Stimulated activated CD8-positive, alpha-beta memory T cell treated with anti-CD3 and anti-CD28 coated beads, Interleukin-2, amount 100 ng/mL, for 48 hours (primary cell): ENCODE measurements at regions not wholly inside any gene's neighbourhood (a gene's known extent, or its start where the extent isn't known, plus 50 kb on each side); places are given as distances from the start of the nearest gene placed in this dataset.
"Not testable (repeated sequence)": the region's sequence is repeated elsewhere in the genome, so short reads cannot be mapped to it uniquely, and the experiment has no call there.

Experiments
- DNase-seq, 2 donors: peaks; one replicate each; pipeline ENCODE4 v3.0.0-alpha.2; 2020; ENCODE audit warnings: low read depth in 2 of 2

DNA sequence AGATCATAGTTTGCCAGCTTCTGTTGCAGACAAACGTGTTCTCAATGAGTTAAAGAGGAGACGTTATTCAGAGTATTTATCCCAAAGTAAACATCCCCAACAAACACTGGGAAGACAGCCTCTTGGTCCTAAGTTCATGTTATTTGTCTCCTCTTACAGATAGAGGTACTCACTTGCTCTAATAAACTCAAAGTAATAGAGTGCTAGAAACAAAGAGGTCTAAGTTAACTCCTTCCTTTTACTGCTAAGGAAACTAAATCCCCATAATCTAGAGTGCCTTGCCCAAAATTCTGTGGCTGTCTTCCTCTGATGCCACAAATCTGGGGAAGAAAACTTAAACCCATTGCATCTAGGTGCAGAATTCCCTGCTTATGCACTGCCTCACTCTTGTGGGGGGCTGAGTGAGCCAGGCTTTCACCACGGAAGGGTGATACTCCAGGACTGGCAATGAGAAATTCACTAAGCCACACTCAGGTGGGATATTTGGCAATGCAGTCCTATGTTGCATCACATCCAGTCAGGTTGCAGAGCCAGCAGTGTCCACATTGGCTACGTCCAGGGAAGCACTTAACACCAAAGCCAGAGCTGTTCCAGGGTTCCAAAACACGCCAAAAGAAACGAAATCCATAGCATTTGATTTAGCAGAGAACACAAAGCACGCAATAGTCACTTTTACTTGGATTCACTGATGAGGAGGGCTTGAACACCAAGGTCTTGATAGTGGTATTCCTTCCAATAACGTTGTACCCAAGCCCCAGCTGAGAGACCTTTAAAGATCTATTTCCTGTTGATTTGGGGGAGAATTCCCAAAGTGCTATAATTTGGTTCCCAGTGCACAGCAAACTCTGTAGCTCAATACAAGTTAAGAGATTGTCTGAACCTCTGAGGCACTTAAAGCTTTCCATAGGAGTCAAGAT is 81.0 kb upstream of the FOXQ1 start:
- no peak for DNase-seq

DNA sequence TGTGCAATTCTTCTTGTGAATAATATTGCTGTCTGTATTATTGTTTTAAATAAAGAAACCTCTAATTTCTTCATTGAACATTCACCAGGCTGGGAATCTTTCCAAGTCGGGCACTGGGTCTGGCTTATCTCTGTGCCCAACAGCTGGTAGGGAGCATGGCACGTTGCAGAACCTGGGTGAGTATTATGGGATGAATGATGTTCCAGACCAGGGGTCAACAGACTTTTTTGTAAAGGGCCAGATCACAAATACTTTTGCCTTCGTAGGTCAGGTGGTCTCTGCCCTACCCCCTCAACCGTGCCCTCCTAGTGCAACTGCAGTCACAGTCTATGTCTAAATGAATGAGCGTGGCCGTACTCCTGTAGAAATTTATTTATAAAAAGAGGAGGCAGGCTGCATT is 81.6 kb upstream of the FOXQ1 start:
- no peak for DNase-seq

DNA sequence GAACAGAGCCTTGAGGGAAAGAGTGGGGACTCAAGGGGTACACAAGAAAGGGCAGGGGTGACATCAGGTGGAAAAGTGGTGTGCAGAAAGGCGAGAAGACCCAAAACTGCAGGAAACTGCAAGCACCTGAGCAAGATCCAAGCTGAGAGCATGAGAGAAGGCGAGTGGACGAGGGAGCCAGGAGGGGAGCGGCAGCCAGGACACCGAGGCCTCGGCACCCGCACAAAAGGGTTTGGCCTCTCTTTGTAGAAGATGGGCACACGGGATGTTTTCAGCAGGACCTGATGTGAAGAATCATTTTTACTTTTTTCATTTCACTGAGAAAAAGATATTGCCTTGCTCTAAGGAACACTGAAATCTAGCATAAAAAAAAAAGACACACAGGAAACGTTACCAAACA is 82.1 kb upstream of the FOXQ1 start:
- DNase-seq = no peak

GRCh38 chr6:1229301-1229700 is 82.6 kb upstream of the FOXQ1 start:
- no peak for DNase-seq

GRCh38 chr6:1228754-1229191 is 83.1 kb upstream of the FOXQ1 start:
- DNase-seq = no peak

- DNase-seq = no peak
These were observed 83.8 kb upstream of the FOXQ1 start for GRCh38 chr6:1227935-1228753.

DNA sequence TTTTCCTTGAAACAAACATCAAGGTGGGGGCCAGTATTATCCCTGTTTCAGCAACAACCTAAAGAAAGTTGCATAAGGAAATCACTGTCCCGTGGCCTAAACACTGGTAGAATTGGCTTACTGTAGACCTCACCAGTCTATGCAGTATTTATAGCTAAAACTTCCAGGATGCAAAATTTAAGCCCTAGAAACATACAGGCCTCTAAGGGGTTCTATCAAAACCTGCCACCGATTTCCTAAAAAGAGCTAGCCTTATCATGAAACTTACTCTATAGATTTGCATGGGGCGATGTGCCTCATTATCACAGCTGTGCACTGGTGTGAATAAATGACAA is 84.3 kb upstream of the FOXQ1 start:
- no peak for DNase-seq

- no peak for DNase-seq
These were observed 85.4 kb upstream of the FOXQ1 start for GRCh38 chr6:1226277-1227099.

DNA sequence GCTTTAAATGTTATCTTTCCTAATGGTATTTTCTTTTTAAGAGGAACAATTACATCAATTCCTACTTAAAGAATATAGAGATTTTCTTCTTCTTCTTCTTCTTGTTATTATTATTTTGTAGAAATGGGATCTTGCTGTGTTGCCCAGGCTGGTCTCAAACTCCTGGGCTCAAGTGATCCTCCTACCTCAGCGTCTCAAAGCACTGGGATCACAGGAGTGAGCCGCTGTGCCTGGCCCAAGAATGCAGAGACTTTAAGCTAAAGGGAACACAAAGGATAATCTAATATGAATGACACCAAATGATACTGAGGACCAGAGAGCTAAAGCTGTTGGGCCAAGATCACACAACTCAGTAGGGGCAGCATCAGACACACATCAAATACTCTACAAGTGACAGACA is 87.4 kb upstream of the FOXQ1 start:
- DNase-seq = no peak

DNA sequence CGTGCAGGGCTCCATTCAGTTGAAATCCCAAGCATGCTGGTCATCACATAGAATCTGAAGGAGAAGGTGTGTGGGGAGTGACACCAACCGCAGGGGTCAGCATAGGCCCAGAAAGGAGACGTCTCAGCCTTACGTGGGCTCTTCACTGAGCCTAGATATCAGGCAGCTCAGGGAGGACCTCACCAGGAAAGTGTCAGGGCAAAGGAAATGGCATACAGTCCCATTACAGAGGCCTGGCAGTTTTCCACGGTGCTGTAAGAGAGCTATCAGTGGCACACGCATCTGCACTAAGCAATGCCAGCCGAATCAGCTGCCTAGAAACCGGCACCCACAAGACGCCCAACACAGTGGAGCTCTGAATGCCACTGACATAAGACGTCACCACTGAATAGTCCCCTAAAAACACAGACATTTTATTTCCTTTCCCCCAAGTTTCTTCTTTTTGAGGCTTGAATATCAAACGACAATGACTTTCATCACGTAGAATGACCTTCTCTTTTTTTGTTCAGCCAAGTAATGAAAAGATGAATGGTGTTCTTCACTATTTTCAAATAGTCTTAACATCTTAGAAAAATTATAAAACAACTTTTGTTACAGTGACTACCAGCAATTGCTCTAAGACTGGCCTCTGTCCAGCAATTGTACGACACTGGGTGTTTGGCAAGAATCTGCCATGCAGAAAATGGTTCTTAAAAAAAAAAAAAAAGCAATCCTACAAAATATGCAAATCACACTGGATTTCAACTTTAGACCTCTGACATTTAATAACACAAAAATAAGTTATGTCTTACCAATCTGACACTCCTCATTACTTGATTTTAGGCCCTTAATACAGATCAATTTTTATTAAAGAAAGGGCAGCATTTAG is 88.9 kb upstream of the FOXQ1 start:
- DNase-seq = no peak

GRCh38 chr6:1217396-1217795 is 94.5 kb upstream of the FOXQ1 start:
- DNase-seq = no peak

DNA sequence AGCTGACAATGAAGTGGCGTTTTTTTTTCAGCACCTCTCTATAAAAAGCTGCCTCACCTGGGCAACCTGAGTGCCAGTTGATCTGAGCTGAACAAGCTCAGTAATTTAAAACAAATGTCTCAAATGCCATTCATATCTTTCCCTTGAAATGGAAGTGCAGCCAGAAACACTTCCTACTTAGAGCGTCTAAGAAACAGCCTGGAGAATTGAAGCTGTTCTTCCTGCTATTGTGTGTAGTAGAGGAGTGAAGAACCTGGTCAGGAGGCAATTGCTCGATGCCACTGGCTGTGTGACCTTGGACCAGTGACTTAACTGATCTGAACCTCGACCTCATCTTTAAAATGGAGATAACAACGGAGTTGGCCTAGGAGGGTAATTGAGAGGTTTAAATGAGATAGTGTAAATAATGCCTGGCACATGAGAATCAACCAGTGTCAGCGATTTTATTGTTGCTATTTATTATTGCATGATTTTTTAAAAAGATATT is 95.4 kb upstream of the FOXQ1 start:
- DNase-seq = no peak

- no peak for DNase-seq
These were observed 95.9 kb upstream of the FOXQ1 start for GRCh38 chr6:1215884-1216487.

DNA sequence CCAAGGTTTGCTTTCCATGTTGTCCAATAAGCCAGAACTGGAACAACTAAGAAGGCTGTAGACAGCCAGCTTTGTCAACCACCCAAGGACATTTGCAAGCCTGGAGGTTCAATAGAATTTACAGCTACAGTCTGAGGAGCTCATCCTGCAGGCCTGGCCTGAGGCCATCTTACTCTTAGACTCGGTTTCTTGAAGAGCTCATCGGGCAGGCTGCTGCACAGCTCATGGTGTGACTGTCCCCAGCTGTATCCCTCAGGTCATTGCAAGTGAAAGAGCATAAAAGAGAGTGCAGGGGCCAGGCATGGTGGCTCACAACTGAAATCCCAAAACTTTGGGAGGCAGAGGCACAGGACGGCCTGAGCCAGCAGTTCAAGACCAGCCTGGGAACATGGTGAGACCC is 96.9 kb upstream of the FOXQ1 start:
- no peak for DNase-seq

DNA sequence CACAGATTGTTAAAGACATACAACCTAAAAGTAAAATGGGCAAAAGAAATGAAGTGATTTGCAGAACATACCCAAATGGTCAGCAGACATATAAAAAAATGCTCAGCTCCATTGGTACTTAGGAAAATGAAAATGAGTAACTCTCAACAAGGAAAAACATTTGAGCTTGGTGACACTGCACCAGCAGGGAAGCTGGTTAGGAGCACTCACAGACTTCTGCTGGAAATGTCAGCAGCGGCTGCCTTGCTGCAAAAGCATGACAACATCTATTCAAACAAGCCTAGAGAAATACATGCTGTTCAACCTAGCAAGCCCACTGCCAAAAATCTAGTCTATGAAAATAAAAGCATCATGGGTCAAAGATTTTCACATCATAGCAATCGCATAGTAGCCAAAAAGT is 99.0 kb upstream of the FOXQ1 start:
- DNase-seq = no peak

GRCh38 chr6:1212138-1212537 is 99.8 kb upstream of the FOXQ1 start:
- DNase-seq = not testable (repeated sequence)

- not testable (repeated sequence) for DNase-seq
These were observed 101.3 kb upstream of the FOXQ1 start for GRCh38 chr6:1210631-1211030.

DNA sequence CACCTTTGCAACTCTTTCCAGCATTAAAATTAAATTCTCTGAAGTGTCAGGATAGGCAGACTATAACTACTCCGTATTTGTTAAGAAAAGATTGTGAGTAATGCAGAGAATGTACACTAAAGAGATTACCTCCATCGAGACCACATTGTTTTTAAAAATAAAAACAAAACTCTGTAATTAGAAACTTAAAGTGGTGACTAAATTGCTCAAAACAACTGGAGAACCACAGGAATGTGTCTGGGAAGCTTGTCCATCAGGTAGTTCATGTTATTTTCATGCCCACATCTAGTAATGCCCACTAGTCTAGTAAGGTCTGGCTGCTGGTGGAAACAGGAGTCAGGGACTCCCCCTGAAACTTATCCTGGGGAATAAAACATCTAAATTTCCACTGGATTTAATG is 103.0 kb upstream of the FOXQ1 start:
- DNase-seq = no peak

DNA sequence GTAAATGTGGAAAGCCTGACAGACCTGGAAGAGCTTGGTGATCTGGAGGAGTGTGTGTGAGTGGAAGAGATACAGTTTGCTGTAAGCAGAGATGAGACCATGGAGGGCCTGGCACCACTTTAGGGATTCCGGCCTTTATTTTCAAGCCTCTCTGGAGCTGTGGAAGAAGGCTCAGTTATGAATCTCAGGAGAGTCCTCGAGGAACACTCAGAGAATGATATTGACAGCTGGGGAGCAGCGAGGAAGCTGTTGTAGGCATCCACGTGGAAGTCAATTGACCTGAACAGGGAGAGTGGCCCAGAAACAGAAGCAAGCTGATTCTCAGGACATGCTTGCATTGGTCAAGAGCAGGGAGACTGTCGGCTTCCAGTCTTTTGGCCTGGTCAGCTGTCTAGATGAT is 108.4 kb upstream of the FOXQ1 start:
- DNase-seq = no peak

DNA sequence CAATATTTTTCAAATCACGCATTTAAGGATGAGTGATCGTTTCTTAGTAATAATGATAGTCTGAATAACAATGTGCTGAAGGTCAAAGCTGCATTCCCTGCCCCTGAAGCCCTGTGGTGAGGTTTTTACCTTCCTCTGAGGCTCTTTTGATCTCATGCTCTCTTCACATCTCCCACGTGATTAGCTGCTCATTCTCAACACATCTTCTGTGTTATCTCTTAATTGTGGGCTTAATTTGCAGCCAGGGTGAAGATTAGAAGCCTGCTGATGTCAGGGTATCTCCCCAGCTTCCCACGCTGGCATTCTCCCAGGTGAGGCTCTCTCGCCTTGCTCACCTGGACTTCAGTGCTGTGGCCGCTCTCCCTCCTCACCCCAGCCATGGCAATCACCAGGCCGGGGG is 109.7 kb upstream of the FOXQ1 start:
- no peak for DNase-seq
